GM19397 (cell line): ENCODE measurements at regions not wholly inside any gene's neighbourhood (a gene's known extent, or its start where the extent isn't known, plus 50 kb on each side); places are given as distances from the start of the nearest gene placed in this dataset.
"Not testable (repeated sequence)": the region's sequence is repeated elsewhere in the genome, so short reads cannot be mapped to it uniquely, and the experiment has no call there.

ENCODE experiments used
- ATAC-seq: cut with Tn5 transposase; IDR thresholded peaks from one replicate; pipeline ENCODE4 v1.9.1; 2021; ENCODE audit warnings: mild to moderate bottlenecking, moderate library complexity; ENCODE audit not compliant: unreplicated experiment

GRCh38 chr5:67669916-67670315, 473.3 kb upstream of the CD180 start:
- no peak for ATAC-seq

- no peak for ATAC-seq
These were observed 463.6 kb upstream of the CD180 start for GRCh38 chr5:67660149-67660548.

GRCh38 chr5:67659288-67659687, 462.7 kb upstream of the CD180 start:
- no peak for ATAC-seq

- ATAC-seq, result no peak
These were observed 460.5 kb upstream of the CD180 start for GRCh38 chr5:67657055-67657454.

GRCh38 chr5:67652201-67652600, 455.6 kb upstream of the CD180 start:
- no peak for ATAC-seq

GRCh38 chr5:67651180-67651579, 454.6 kb upstream of the CD180 start:
- no peak for ATAC-seq

- ATAC-seq, result no peak
These were observed 451.6 kb upstream of the CD180 start for GRCh38 chr5:67648201-67648671.

- ATAC-seq, result no peak
These were observed 451.2 kb upstream of the CD180 start for GRCh38 chr5:67647772-67648171.

- ATAC-seq, result no peak
These were observed 447.8 kb upstream of the CD180 start for GRCh38 chr5:67644221-67644920.

GRCh38 chr5:67643536-67643935, 446.9 kb upstream of the CD180 start:
- no peak for ATAC-seq

- no peak for ATAC-seq
These were observed 443.4 kb upstream of the CD180 start for GRCh38 chr5:67639976-67640375.

- no peak for ATAC-seq
These were observed 442.7 kb upstream of the CD180 start for GRCh38 chr5:67639313-67639712.

GRCh38 chr5:67636850-67637524, 440.4 kb upstream of the CD180 start:
- ATAC-seq, result no peak

GRCh38 chr5:67636091-67636490, 439.5 kb upstream of the CD180 start:
- no peak for ATAC-seq

GRCh38 chr5:67627079-67627478, 430.5 kb upstream of the CD180 start:
- not testable (repeated sequence) for ATAC-seq

GRCh38 chr5:67623078-67623477, 426.5 kb upstream of the CD180 start:
- ATAC-seq, result no peak

- no peak for ATAC-seq
These were observed 424.1 kb upstream of the CD180 start for GRCh38 chr5:67620424-67621397.

- ATAC-seq, result no peak
These were observed 423.0 kb upstream of the CD180 start for GRCh38 chr5:67619636-67620035.

GRCh38 chr5:67619235-67619634, 422.6 kb upstream of the CD180 start:
- ATAC-seq, result no peak

GRCh38 chr5:67617051-67617450, 420.5 kb upstream of the CD180 start:
- ATAC-seq, result no peak

GRCh38 chr5:67612961-67613360, 416.4 kb upstream of the CD180 start:
- no peak for ATAC-seq
